ENCODE measurements at regions not wholly inside any gene's neighbourhood (a gene's known extent, or its start where the extent isn't known, plus 50 kb on each side); places are given as distances from the start of the nearest gene placed in this dataset.

DNA sequence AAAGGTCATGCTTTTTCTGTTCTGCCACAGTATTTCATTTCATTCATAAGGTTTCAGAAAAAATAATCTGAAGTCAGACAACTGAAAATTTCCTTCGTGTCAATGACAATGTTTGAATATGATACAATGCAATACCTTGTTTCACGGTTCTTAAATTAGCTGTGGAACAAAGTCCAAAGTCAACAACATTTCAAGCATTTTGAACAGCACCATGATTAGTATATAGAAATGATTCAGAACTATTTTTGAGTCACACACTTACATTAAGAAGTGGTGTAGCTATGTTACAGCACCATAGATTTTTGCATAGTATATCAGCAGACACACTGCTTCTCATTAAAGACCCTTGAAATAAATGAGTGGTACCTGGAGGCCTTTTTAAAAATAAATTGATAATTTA, 178.3 kb upstream of the DSEL start:
- ChIA-PET POLR2A (no interaction called here), CTCF (no interaction called here)
- no peak for DNase-seq (ENCODE audit: low read depth)
- no peaks in the 10 kb centered on the region for H3K36me3 ChIP-seq (ENCODE audit: control insufficient read depth, insufficient read depth, low read length)
- H3K27me3 ChIP-seq (ENCODE audit: control insufficient read depth, insufficient read depth, low read length), result no peaks in the 10 kb centered on the region
- no peak overlapping the region for H3K4me3 ChIP-seq (ENCODE audit: low read depth, low read length)
- TF ChIP-seq, protein P1, sequence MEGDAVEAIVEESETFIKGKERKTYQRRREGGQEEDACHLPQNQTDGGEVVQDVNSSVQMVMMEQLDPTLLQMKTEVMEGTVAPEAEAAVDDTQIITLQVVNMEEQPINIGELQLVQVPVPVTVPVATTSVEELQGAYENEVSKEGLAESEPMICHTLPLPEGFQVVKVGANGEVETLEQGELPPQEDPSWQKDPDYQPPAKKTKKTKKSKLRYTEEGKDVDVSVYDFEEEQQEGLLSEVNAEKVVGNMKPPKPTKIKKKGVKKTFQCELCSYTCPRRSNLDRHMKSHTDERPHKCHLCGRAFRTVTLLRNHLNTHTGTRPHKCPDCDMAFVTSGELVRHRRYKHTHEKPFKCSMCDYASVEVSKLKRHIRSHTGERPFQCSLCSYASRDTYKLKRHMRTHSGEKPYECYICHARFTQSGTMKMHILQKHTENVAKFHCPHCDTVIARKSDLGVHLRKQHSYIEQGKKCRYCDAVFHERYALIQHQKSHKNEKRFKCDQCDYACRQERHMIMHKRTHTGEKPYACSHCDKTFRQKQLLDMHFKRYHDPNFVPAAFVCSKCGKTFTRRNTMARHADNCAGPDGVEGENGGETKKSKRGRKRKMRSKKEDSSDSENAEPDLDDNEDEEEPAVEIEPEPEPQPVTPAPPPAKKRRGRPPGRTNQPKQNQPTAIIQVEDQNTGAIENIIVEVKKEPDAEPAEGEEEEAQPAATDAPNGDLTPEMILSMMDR (IDR thresholded peaks at IDR 0.05; ENCODE audit: insufficient read depth, low read depth, low read length), result no peak

GRCh38 chr18:67692811-67693210, 176.3 kb upstream of the DSEL start:
- ChIA-PET CTCF (no interaction called here), POLR2A (no interaction called here)
- DNase-seq (ENCODE audit: low read depth), result no peak
- TF ChIP-seq, protein P1 (IDR thresholded peaks at IDR 0.05; ENCODE audit: insufficient read depth, low read depth, low read length), result no peak
- no peak overlapping the region for H3K4me3 ChIP-seq (ENCODE audit: low read depth, low read length)
- H3K36me3 ChIP-seq (ENCODE audit: control insufficient read depth, insufficient read depth, low read length), result no peaks in the 10 kb centered on the region
- H3K27me3 ChIP-seq (ENCODE audit: control insufficient read depth, insufficient read depth, low read length), result no peaks in the 10 kb centered on the region

DNA sequence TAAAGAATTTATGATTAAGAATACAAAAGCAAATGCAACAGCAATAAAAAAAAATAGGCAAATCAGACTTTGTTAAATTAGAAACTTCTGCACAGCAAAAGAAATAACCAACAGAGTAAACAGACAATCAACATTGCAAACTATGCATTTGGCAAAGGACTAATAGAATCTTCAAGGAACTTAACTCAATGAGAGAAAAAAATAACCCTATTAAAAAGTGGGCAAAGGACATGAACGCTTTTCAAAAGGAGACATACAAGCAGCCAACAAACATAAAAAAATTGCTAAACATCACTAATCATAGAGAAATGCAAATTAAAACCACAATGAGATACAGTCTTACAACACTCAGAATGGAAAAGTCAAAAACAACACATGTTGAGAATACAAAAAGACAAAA, 166.0 kb upstream of the DSEL start:
- Histone ChIP-seq H3K4me3 (ENCODE audit: low read depth, low read length) (no peak overlapping the region), H3K36me3 (ENCODE audit: control insufficient read depth, insufficient read depth, low read length) (no peaks in the 10 kb centered on the region), H3K27me3 (ENCODE audit: control insufficient read depth, insufficient read depth, low read length) (no peaks in the 10 kb centered on the region)
- TF ChIP-seq, protein P1 (IDR thresholded peaks at IDR 0.05; ENCODE audit: insufficient read depth, low read depth, low read length), result no peak
- CTCF ChIA-PET, result no interaction called here
- no peak for DNase-seq (ENCODE audit: low read depth)
- POLR2A ChIA-PET, result no interaction called here

- no peaks in the 10 kb centered on the region for H3K27me3 ChIP-seq (ENCODE audit: control insufficient read depth, insufficient read depth, low read length)
- TF ChIP-seq, protein P1 (IDR thresholded peaks at IDR 0.05; ENCODE audit: insufficient read depth, low read depth, low read length), result no peak
- POLR2A ChIA-PET, result no interaction called here
- no peaks in the 10 kb centered on the region for H3K36me3 ChIP-seq (ENCODE audit: control insufficient read depth, insufficient read depth, low read length)
- no peak overlapping the region for H3K4me3 ChIP-seq (ENCODE audit: low read depth, low read length)
- CTCF ChIA-PET, result no interaction called here
- no peak for DNase-seq (ENCODE audit: low read depth)
Measured at GRCh38 chr18:67677489-67677888, 161.0 kb upstream of the DSEL start.

DNA sequence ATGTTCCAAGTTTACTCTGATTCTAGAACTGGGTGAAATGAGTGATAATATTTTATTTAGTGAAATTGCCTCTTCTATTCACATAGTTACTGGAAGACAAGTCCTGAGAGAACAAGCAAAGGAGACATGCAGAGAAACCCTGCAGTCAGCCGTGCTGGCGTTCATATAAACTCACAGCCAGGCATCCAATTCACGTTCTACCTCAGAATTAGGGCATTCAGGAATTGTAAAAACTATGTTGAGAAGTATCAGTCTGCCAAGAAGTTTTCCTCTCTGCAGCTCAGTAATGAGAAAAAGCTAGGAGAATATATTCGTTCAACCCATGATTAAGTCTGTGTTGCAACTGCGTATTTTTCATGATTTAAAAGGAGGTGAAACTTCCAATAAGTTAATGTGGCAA, 156.2 kb upstream of the DSEL start:
- no peaks in the 10 kb centered on the region for H3K27me3 ChIP-seq (ENCODE audit: control insufficient read depth, insufficient read depth, low read length)
- TF ChIP-seq, protein P1 (IDR thresholded peaks at IDR 0.05; ENCODE audit: insufficient read depth, low read depth, low read length), result no peak
- no peak for DNase-seq (ENCODE audit: low read depth)
- ChIA-PET CTCF (interaction anchor here (0.7 kb wide), 1 partner anchor 57 kb away, joined by 3 read pairs; no protein-coding TSS in a partner anchor), POLR2A (no interaction called here)
- no peak overlapping the region for H3K4me3 ChIP-seq (ENCODE audit: low read depth, low read length)
- no peaks in the 10 kb centered on the region for H3K36me3 ChIP-seq (ENCODE audit: control insufficient read depth, insufficient read depth, low read length)
